HG03469 (cell line): ENCODE measurements at regions not wholly inside any gene's neighbourhood (a gene's known extent, or its start where the extent isn't known, plus 50 kb on each side); places are given as distances from the start of the nearest gene placed in this dataset.

ENCODE experiments used
- ATAC-seq: cut with Tn5 transposase; IDR thresholded peaks from one replicate; pipeline ENCODE4 v1.9.1; 2021; ENCODE audit warnings: mild to moderate bottlenecking, moderate library complexity, moderate number of reproducible peaks; ENCODE audit not compliant: unreplicated experiment

GRCh38 chr3:152185891-152186630 lies 82.7 kb upstream of the MBNL1 start:
- ATAC-seq = no peak

GRCh38 chr3:152190636-152191183 lies 78.0 kb upstream of the MBNL1 start:
- ATAC-seq = no peak

- ATAC-seq = no peak
These were observed 76.7 kb upstream of the MBNL1 start for GRCh38 chr3:152192050-152192449.

GRCh38 chr3:152192936-152193672 lies 75.6 kb upstream of the MBNL1 start:
- no peak for ATAC-seq

- ATAC-seq = peak; percentile 51
These were observed 75.0 kb upstream of the MBNL1 start for GRCh38 chr3:152193673-152194267.

- no peak for ATAC-seq
These were observed 73.5 kb upstream of the MBNL1 start for GRCh38 chr3:152195206-152195605.

GRCh38 chr3:152196782-152197181 lies 71.9 kb upstream of the MBNL1 start:
- peak; percentile 20 for ATAC-seq

GRCh38 chr3:152197451-152197850 lies 71.3 kb upstream of the MBNL1 start:
- no peak for ATAC-seq

- no peak for ATAC-seq
These were observed 70.8 kb upstream of the MBNL1 start for GRCh38 chr3:152197937-152198336.

- ATAC-seq = no peak
These were observed 70.1 kb upstream of the MBNL1 start for GRCh38 chr3:152198665-152199064.

GRCh38 chr3:152199102-152199840 lies 69.5 kb upstream of the MBNL1 start:
- ATAC-seq = peak; percentile 26

- no peak for ATAC-seq
These were observed 68.0 kb upstream of the MBNL1 start for GRCh38 chr3:152200476-152201420.

- no peak for ATAC-seq
These were observed 65.6 kb upstream of the MBNL1 start for GRCh38 chr3:152202976-152203626.

- no peak for ATAC-seq
These were observed 65.1 kb upstream of the MBNL1 start for GRCh38 chr3:152203652-152204051.

GRCh38 chr3:152204218-152204617 lies 64.5 kb upstream of the MBNL1 start:
- ATAC-seq = no peak

GRCh38 chr3:152205097-152205593 lies 63.6 kb upstream of the MBNL1 start:
- ATAC-seq = no peak

- no peak for ATAC-seq
These were observed 62.4 kb upstream of the MBNL1 start for GRCh38 chr3:152206243-152206760.

GRCh38 chr3:152208439-152208838 lies 60.3 kb upstream of the MBNL1 start:
- no peak for ATAC-seq

GRCh38 chr3:152209060-152209459 lies 59.7 kb upstream of the MBNL1 start:
- ATAC-seq = no peak
